VCaP (cell line): ENCODE measurements at regions not wholly inside any gene's neighbourhood (a gene's known extent, or its start where the extent isn't known, plus 50 kb on each side); places are given as distances from the start of the nearest gene placed in this dataset.
"Not testable (repeated sequence)": the region's sequence is repeated elsewhere in the genome, so short reads cannot be mapped to it uniquely, and the experiment has no call there.

Source experiments
- H3K27ac ChIP-seq: fragments of 450-650 bp; 2 replicates; pipeline ENCODE4 v1.5.1; 2017
- CTCF ChIP-seq: fragments of 450-650 bp; conservative IDR thresholded peaks from 2 replicates; pipeline ENCODE4 v1.5.1; 2017; ENCODE audit warnings: mild to moderate bottlenecking, moderate library complexity

GRCh38 chr5:9761706-9762105 is 131.6 kb upstream of the TAS2R1 start:
- no peak overlapping the region for H3K27ac ChIP-seq
- no peak for TF ChIP-seq CTCF

GRCh38 chr5:9752670-9753069 is 122.5 kb upstream of the TAS2R1 start:
- not testable (repeated sequence) for H3K27ac ChIP-seq

- no peak overlapping the region for H3K27ac ChIP-seq
- TF ChIP-seq CTCF, result no peak
Observed at GRCh38 chr5:9743507-9743906, 113.4 kb upstream of the TAS2R1 start.

GRCh38 chr5:9742848-9743247 is 112.7 kb upstream of the TAS2R1 start:
- no peak for TF ChIP-seq CTCF
- no peak overlapping the region for H3K27ac ChIP-seq

GRCh38 chr5:9739135-9739534 is 109.0 kb upstream of the TAS2R1 start:
- H3K27ac ChIP-seq, result no peak overlapping the region
- TF ChIP-seq CTCF, result no peak

- no peak for TF ChIP-seq CTCF
- no peak overlapping the region for H3K27ac ChIP-seq
Observed at GRCh38 chr5:9737265-9737664, 107.1 kb upstream of the TAS2R1 start.

GRCh38 chr5:9733486-9733885 is 103.3 kb upstream of the TAS2R1 start:
- no peak for TF ChIP-seq CTCF
- H3K27ac ChIP-seq, result no peak overlapping the region

GRCh38 chr5:9731159-9731558 is 101.0 kb upstream of the TAS2R1 start:
- no peak overlapping the region for H3K27ac ChIP-seq
- TF ChIP-seq CTCF, result no peak
